Panc1 (cell line): ENCODE measurements at regions not wholly inside any gene's neighbourhood (a gene's known extent, or its start where the extent isn't known, plus 50 kb on each side); places are given as distances from the start of the nearest gene placed in this dataset.

Experiments used
- ATAC-seq: fragments of 200-7000 bp; cut with Tn5 transposase; 2 replicates; pipeline ENCODE4 v1.9.1; 2020; ENCODE audit warnings: mild to moderate bottlenecking, moderate library complexity
- BruUV-seq: library from RNA; stranded (reverse); fragments of 400-500 nt; replicated peaks from 2 replicates; lab custom pipeline; 2021; lab: Mats Ljungman, UMichigan
- CTCF ChIA-PET: fragments of 300-600 bp; sonication (Branson Sonifier 250); formaldehyde crosslinking; loops from one replicate; lab custom pipeline; 2022; ENCODE audit warnings: antibody characterized with exemption; lab: Charles Lee
- POLR2A ChIA-PET: fragments of 300-600 bp; sonication (Branson Sonifier 250); formaldehyde crosslinking; loops from one replicate; lab custom pipeline; 2022; ENCODE audit warnings: antibody characterized with exemption; lab: Charles Lee
- DNase-seq: peaks from one replicate; pipeline ENCODE4 v3.0.0-alpha.2; 2010; ENCODE audit warnings: low read depth, low spot score
- H3K27ac ChIP-seq: 2 replicates; pipeline ENCODE4 v1.5.1; 2011; ENCODE audit warnings: mild to moderate bottlenecking, low read length, inconsistent platforms
- H3K27me3 ChIP-seq: fragments of 200-500 bp; sonication (Bioruptor generic); 2 replicates; pipeline ENCODE4 v1.6.0; 2014; ENCODE audit warnings: low read length, inconsistent platforms; ENCODE audit not compliant: control insufficient read depth, insufficient read depth
- H3K36me3 ChIP-seq: fragments of 200-500 bp; sonication (Bioruptor generic); 2 replicates; pipeline ENCODE4 v1.5.1; 2014; ENCODE audit warnings: inconsistent platforms, mild to moderate bottlenecking, low read length, moderate library complexity; ENCODE audit not compliant: control insufficient read depth, insufficient read depth
- H3K4me1 ChIP-seq: 2 replicates; pipeline ENCODE4 v1.5.1; 2011; ENCODE audit warnings: inconsistent platforms, mild to moderate bottlenecking, low read length, moderate library complexity; ENCODE audit not compliant: control insufficient read depth, insufficient read depth
- H3K4me3 ChIP-seq, 2 experiments: 2 replicates each; pipeline ENCODE4 v1.5.1; 2011 to 2012; ENCODE audit warnings: low read depth in 2 of 2, low read length in 2 of 2, mild to moderate bottlenecking in 2 of 2, inconsistent platforms in 1 of 2, moderate library complexity in 1 of 2
- H3K9me3 ChIP-seq: fragments of 200-500 bp; sonication (Bioruptor generic); 2 replicates; pipeline ENCODE4 v1.5.1; 2014; ENCODE audit warnings: low read depth, mild to moderate bottlenecking, inconsistent platforms, low read length, moderate library complexity; ENCODE audit not compliant: control insufficient read depth, insufficient read depth
- POLR2AphosphoS5 ChIP-seq: IDR thresholded peaks from 2 replicates; pipeline ENCODE4 v1.6.1; 2012; ENCODE audit warnings: mild to moderate bottlenecking, low read depth, low read length, moderate library complexity
- SIN3A ChIP-seq: IDR thresholded peaks from 2 replicates; pipeline ENCODE4 v1.6.1; 2012; ENCODE audit warnings: low read depth, mild to moderate bottlenecking, low read length, moderate library complexity, borderline replicate concordance; ENCODE audit not compliant: insufficient read depth
- TCF7L2 ChIP-seq: IDR thresholded peaks from 2 replicates; pipeline ENCODE4 v1.6.1; 2011; ENCODE audit warnings: mild to moderate bottlenecking, low read depth, low read length, inconsistent platforms
- in situ Hi-C: cut with HindIII; loops from 2 replicates; pipeline ENCODE4 v1.10.0; 2016; ENCODE audit warnings: low sequenced_read_pairs, low pct_unique_long_range_greater_than_20kb
- intact Hi-C: fragments of 100-400 bp; cut with micrococcal nuclease; formaldehyde crosslinking; loops from one replicate; pipeline ENCODE4 v1.10.0; 2022; ENCODE audit not compliant: unreplicated experiment
- TF ChIP-seq, protein P1 (sequence below): fragments of 450-650 bp; IDR thresholded peaks from 2 replicates; pipeline ENCODE4 v1.5.1; 2017; ENCODE audit warnings: mild to moderate bottlenecking
- TF ChIP-seq, protein P2 (sequence below), 2 experiments: IDR thresholded peaks; 2 replicates each; pipeline ENCODE4 v1.6.1; 2011 to 2012; ENCODE audit warnings: low read depth in 2 of 2, control low read depth in 1 of 2, low read length in 1 of 2, mild to moderate bottlenecking in 1 of 2, moderate library complexity in 1 of 2; ENCODE audit not compliant: insufficient read depth in 1 of 2

DNA sequence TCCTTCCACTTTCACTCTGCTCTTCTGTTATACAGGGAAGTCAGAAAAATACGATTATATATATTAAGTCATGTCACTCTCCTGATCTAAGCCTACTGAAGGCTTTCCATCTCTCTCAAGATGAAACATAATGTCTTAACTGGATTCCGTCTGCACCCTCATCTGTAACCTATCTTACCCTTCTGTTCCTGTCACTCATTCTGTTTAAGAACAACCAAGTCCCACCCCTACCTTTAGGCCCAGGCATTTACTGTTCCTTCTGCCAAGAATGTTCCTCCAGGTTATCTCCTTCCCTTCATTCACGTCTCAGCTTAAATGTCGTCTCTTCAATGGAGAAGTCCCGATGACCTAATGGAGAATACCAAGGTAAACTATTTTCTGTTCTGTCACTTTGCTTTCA lies 1802.4 kb downstream of the MRPL39 start:
- ChIA-PET CTCF (no interaction called here), POLR2A (no interaction called here)
- no peaks in the 10 kb centered on the region for H3K4me1 ChIP-seq
- no peak overlapping the region for H3K27ac ChIP-seq
- no TSS peak for BruUV-seq
- no peak overlapping the region for H3K4me3 ChIP-seq
- no peaks in the 10 kb centered on the region for H3K27me3 ChIP-seq
- no peak for DNase-seq
- no peaks in the 10 kb centered on the region for H3K9me3 ChIP-seq
- TF ChIP-seq, protein P1, sequence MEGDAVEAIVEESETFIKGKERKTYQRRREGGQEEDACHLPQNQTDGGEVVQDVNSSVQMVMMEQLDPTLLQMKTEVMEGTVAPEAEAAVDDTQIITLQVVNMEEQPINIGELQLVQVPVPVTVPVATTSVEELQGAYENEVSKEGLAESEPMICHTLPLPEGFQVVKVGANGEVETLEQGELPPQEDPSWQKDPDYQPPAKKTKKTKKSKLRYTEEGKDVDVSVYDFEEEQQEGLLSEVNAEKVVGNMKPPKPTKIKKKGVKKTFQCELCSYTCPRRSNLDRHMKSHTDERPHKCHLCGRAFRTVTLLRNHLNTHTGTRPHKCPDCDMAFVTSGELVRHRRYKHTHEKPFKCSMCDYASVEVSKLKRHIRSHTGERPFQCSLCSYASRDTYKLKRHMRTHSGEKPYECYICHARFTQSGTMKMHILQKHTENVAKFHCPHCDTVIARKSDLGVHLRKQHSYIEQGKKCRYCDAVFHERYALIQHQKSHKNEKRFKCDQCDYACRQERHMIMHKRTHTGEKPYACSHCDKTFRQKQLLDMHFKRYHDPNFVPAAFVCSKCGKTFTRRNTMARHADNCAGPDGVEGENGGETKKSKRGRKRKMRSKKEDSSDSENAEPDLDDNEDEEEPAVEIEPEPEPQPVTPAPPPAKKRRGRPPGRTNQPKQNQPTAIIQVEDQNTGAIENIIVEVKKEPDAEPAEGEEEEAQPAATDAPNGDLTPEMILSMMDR, result no peak
- TF ChIP-seq POLR2AphosphoS5 (no peak), SIN3A (no peak), TCF7L2 (no peak)
- TF ChIP-seq, protein P2, sequence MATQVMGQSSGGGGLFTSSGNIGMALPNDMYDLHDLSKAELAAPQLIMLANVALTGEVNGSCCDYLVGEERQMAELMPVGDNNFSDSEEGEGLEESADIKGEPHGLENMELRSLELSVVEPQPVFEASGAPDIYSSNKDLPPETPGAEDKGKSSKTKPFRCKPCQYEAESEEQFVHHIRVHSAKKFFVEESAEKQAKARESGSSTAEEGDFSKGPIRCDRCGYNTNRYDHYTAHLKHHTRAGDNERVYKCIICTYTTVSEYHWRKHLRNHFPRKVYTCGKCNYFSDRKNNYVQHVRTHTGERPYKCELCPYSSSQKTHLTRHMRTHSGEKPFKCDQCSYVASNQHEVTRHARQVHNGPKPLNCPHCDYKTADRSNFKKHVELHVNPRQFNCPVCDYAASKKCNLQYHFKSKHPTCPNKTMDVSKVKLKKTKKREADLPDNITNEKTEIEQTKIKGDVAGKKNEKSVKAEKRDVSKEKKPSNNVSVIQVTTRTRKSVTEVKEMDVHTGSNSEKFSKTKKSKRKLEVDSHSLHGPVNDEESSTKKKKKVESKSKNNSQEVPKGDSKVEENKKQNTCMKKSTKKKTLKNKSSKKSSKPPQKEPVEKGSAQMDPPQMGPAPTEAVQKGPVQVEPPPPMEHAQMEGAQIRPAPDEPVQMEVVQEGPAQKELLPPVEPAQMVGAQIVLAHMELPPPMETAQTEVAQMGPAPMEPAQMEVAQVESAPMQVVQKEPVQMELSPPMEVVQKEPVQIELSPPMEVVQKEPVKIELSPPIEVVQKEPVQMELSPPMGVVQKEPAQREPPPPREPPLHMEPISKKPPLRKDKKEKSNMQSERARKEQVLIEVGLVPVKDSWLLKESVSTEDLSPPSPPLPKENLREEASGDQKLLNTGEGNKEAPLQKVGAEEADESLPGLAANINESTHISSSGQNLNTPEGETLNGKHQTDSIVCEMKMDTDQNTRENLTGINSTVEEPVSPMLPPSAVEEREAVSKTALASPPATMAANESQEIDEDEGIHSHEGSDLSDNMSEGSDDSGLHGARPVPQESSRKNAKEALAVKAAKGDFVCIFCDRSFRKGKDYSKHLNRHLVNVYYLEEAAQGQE (IDR thresholded peaks at IDR 0.05; ENCODE audit: insufficient read depth in 1 of 2, low read depth in 2 of 2, low read length in 1 of 2), result no peak
- intact Hi-C loops, result no loop called here
- H3K36me3 ChIP-seq, result no peaks in the 10 kb centered on the region
- in situ Hi-C loops, result no loop called here
- no peak for ATAC-seq

DNA sequence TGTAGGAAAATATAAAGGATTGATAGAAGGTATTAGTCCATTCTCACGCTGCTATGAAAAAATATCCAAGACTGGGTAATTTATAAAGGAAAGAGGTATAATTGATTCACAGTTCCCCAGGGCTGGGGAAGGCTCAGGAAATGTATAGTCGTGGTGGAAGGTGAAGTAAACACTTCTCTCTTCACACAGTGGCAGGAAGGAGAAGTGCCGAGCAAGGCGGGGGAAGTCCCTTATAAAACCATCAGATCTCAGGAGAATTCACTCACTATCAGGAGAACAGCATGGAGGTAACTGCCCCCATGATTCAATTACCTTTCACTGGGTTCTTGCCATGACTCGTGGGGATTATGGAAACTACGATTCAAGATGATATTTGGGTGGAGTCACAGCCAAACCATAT lies 1806.0 kb downstream of the MRPL39 start:
- BruUV-seq, result no TSS peak
- ATAC-seq (no peak), DNase-seq (no peak)
- Histone ChIP-seq H3K27ac (no peak overlapping the region), H3K4me3 (no peak overlapping the region), H3K4me1 (no peaks in the 10 kb centered on the region), H3K9me3 (no peaks in the 10 kb centered on the region), H3K27me3 (no peaks in the 10 kb centered on the region), H3K36me3 (no peaks in the 10 kb centered on the region)
- in situ Hi-C loops, result no loop called here
- TF ChIP-seq SIN3A (no peak), POLR2AphosphoS5 (no peak), TCF7L2 (no peak)
- TF ChIP-seq, protein P2 (IDR thresholded peaks at IDR 0.05; ENCODE audit: insufficient read depth in 1 of 2, low read depth in 2 of 2, low read length in 1 of 2), result no peak
- TF ChIP-seq, protein P1, result no peak
- intact Hi-C loops, result no loop called here
- ChIA-PET CTCF (no interaction called here), POLR2A (no interaction called here)
